ENCODE measurements at regions not wholly inside any gene's neighbourhood (a gene's known extent, or its start where the extent isn't known, plus 50 kb on each side); places are given as distances from the start of the nearest gene placed in this dataset.

GRCh38 chr6:3659748-3660147, 91.8 kb downstream of the PXDC1 start:
- H3K4me3 Mint-ChIP-seq = no peak overlapping the region

GRCh38 chr6:3656076-3656475, 95.4 kb downstream of the PXDC1 start:
- H3K27ac Mint-ChIP-seq = no peak overlapping the region
- H3K4me1 ChIP-seq (ENCODE audit: insufficient read depth, low read length) = no peaks in the 10 kb centered on the region
- no peaks in the 10 kb centered on the region for H3K9me3 Mint-ChIP-seq
- ChIA-PET POLR2A (no interaction called here), CTCF (interaction anchor here (0.6 to 0.7 kb wide), 2 partner anchors 12 to 69 kb away, joined by 3 read pairs; no protein-coding TSS in a partner anchor)
- no peaks in the 10 kb centered on the region for H3K36me3 Mint-ChIP-seq (ENCODE audit: low read depth)
- H3K4me3 Mint-ChIP-seq = no peak overlapping the region
- H3K4me3 ChIP-seq (ENCODE audit: low read length) = no peak overlapping the region
- DNase-seq (no peak), ATAC-seq (ENCODE audit: poor library complexity) (no peak)
- H3K4me1 Mint-ChIP-seq (ENCODE audit: low read depth) = no peaks in the 10 kb centered on the region
- H3K36me3 ChIP-seq (ENCODE audit: insufficient read depth, low read length) = no peaks in the 10 kb centered on the region
- TF ChIP-seq CTCF (IDR thresholded peaks at IDR 0.05) = no peak
- peaks cover 25% of the 10 kb centered on the region for H3K27me3 Mint-ChIP-seq
- intact Hi-C loops (cut with DNase I, micrococcal nuclease) = no loop called here
- H3K27ac ChIP-seq (ENCODE audit: low read depth in 1 of 2, low read length in 2 of 2) = no peak overlapping the region
- no peaks in the 10 kb centered on the region for H3K27me3 ChIP-seq (ENCODE audit: control insufficient read depth in 1 of 2, insufficient read depth in 2 of 2, low read length in 2 of 2)
- peaks cover 0 to 3% of the 10 kb centered on the region in 2 experiments for H3K9me3 ChIP-seq (ENCODE audit: control insufficient read depth in 1 of 2, insufficient read depth in 1 of 2, low read length in 2 of 2)

More at GRCh38 chr6:3659748-3660147, 91.8 kb downstream of the PXDC1 start:
- DNase-seq (no peak), ATAC-seq (ENCODE audit: poor library complexity) (no peak)
- no peaks in the 10 kb centered on the region for H3K9me3 ChIP-seq (ENCODE audit: control insufficient read depth in 1 of 2, insufficient read depth in 1 of 2, low read length in 2 of 2)
- H3K27me3 ChIP-seq (ENCODE audit: control insufficient read depth in 1 of 2, insufficient read depth in 2 of 2, low read length in 2 of 2) = no peaks in the 10 kb centered on the region
- POLR2A ChIA-PET = no interaction called here
- no peak overlapping the region for H3K27ac ChIP-seq (ENCODE audit: low read depth in 1 of 2, low read length in 2 of 2)
- H3K4me3 ChIP-seq (ENCODE audit: low read length) = no peak overlapping the region
- Mint-ChIP-seq H3K9me3 (no peaks in the 10 kb centered on the region), H3K36me3 (ENCODE audit: low read depth) (no peaks in the 10 kb centered on the region), H3K4me1 (ENCODE audit: low read depth) (no peaks in the 10 kb centered on the region), H3K27me3 (peaks cover 23% of the 10 kb centered on the region), H3K27ac (no peak overlapping the region)
- CTCF ChIA-PET = no interaction called here
- intact Hi-C loops (cut with DNase I, micrococcal nuclease) = no loop called here
- no peaks in the 10 kb centered on the region for H3K4me1 ChIP-seq (ENCODE audit: insufficient read depth, low read length)
- no peak for TF ChIP-seq CTCF (IDR thresholded peaks at IDR 0.05)
- H3K36me3 ChIP-seq (ENCODE audit: insufficient read depth, low read length) = no peaks in the 10 kb centered on the region

- Mint-ChIP-seq H3K4me1 (ENCODE audit: low read depth) (no peaks in the 10 kb centered on the region), H3K27me3 (peaks cover 25% of the 10 kb centered on the region), H3K36me3 (ENCODE audit: low read depth) (no peaks in the 10 kb centered on the region), H3K27ac (no peak overlapping the region), H3K4me3 (no peak overlapping the region), H3K9me3 (no peaks in the 10 kb centered on the region)
- no peak for DNase-seq
- no peak for ATAC-seq (ENCODE audit: poor library complexity)
- peaks cover 0 to 3% of the 10 kb centered on the region in 2 experiments for H3K9me3 ChIP-seq (ENCODE audit: control insufficient read depth in 1 of 2, insufficient read depth in 1 of 2, low read length in 2 of 2)
- no peak for TF ChIP-seq CTCF (IDR thresholded peaks at IDR 0.05)
- no peak overlapping the region for H3K27ac ChIP-seq (ENCODE audit: low read depth in 1 of 2, low read length in 2 of 2)
- no peaks in the 10 kb centered on the region for H3K27me3 ChIP-seq (ENCODE audit: control insufficient read depth in 1 of 2, insufficient read depth in 2 of 2, low read length in 2 of 2)
- no peaks in the 10 kb centered on the region for H3K36me3 ChIP-seq (ENCODE audit: insufficient read depth, low read length)
- no peaks in the 10 kb centered on the region for H3K4me1 ChIP-seq (ENCODE audit: insufficient read depth, low read length)
- intact Hi-C loops (cut with DNase I, micrococcal nuclease) = no loop called here
- H3K4me3 ChIP-seq (ENCODE audit: low read length) = no peak overlapping the region
- POLR2A ChIA-PET = no interaction called here
- CTCF ChIA-PET = no interaction called here
These were observed 96.6 kb downstream of the PXDC1 start for GRCh38 chr6:3654898-3655297.
